CD1c-positive myeloid dendritic cell (primary cell): ENCODE measurements at regions not wholly inside any gene's neighbourhood (a gene's known extent, or its start where the extent isn't known, plus 50 kb on each side); places are given as distances from the start of the nearest gene placed in this dataset.

Source experiments
- DNase-seq: peaks from one replicate; pipeline ENCODE4 v3.0.0-alpha.2; 2016; ENCODE audit errors: extremely low spot score

- DNase-seq = no peak
Measured at GRCh38 chr20:61121661-61122060, 130.4 kb upstream of the CDH4 start.

GRCh38 chr20:61123286-61123685 lies 128.8 kb upstream of the CDH4 start:
- DNase-seq = no peak

GRCh38 chr20:61123751-61124368 lies 128.2 kb upstream of the CDH4 start:
- DNase-seq = no peak

DNA sequence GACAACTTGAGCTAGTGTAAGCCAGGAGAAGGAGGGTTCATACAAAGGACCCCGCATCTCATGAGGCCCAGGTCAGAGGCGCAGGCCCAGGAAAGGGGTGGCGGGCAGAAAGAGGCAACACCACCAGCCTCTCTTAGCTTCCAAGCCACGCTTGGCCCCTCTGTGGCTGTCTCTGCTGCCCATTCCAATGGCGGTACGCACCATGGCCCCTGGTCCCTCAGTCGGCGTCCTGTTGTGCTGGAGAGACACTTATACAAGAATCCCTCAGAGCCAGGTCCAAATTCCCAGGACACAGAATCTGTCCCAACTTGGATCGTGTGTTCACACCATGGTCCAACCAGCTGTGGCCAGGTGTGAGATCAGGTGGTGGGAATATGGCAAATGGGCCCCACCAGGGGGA lies 127.0 kb upstream of the CDH4 start:
- no peak for DNase-seq

DNA sequence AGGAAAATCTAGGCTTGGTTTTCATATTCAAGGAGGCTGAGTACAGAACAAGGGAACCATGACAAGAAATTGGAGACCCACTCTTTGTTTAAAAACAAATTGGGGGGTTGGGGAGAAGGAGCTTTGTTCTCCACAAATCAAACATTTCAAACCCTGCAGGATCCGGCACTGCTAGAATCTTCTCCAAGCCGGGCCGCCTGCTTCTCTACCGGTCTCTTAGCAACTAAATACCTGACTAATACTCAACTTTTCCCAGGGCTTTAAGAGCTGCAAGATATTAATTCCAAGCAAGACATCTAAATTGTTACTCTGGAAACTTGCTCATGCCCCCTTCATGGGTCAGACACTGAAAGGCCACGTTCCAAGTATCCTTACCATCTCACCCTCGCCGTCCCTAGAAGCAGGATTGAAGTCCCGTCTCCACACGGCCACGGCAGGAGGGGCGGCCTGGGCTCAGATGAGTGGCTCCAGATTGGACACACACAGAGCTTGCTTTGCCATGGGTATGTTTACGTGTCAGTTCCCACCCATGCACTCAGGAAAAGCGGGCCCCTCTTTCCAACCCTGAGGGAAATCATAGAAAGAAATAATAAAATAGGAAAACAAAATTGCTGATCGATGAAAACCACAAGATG lies 126.4 kb upstream of the CDH4 start:
- DNase-seq = no peak

DNA sequence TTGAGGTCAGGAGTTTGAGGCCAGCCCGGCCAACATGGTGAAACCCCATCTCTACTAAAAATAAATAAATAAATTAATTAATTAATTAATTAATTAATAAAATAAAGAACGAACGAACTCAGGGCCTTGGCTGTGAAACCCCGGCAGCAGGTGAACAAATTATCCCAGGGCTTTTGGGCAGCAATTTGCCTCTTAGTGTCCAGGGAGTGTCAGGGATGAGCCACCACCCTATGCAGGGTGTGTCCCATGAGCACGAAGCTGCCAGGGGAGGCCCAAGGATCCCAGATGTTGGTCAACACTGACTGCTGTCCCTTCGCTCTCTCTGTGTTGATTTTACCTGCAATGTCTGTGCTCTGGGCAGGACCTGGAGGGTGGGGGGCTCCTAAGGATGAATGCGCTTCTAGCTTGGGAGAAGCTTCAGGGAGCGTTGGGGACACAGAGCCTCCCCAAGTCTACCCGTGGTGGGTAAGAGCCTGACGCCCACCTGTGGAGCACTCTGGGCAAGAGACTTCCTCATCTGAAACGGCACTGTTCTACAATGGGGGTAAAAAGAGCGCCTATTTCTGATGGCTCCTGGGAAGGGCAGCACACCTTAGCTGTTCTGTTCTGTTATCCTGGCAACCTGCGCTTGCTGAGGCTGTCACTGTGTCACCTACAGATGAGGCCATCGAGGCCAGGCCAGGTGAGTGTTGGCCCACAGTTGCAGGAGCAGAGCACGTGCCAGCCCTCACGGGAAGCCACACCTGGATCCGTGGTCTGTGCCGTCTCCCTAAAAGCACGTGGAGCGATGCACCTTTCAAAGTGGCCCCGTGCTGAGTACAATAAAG lies 125.5 kb upstream of the CDH4 start:
- DNase-seq = no peak

- DNase-seq = no peak
Measured at GRCh38 chr20:61127311-61128039, 124.6 kb upstream of the CDH4 start.

GRCh38 chr20:61128701-61129269 lies 123.3 kb upstream of the CDH4 start:
- no peak for DNase-seq

DNA sequence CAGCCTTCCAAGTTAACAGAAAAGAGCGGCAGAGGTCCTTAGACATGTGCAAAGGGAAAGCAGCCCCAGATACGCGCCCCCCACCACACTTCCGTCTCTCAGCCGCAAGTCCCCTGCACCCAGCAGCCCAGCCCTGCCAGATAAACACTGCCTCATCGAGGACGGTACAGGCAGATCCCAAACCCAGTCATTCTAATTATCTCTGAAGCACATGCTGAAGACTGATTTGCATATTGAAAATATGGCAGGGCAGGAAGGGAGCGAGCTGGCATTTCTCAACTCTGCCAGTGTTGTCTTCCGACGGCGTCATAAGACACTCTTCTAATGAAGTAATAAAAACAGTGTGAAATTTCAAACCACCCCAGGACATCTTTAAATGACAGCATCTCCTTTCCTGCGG lies 122.8 kb upstream of the CDH4 start:
- no peak for DNase-seq

- no peak for DNase-seq
Measured at GRCh38 chr20:61130156-61130555, 121.9 kb upstream of the CDH4 start.

- no peak for DNase-seq
Measured at GRCh38 chr20:61131944-61132343, 120.1 kb upstream of the CDH4 start.

GRCh38 chr20:61133611-61134010 lies 118.5 kb upstream of the CDH4 start:
- DNase-seq = no peak

DNA sequence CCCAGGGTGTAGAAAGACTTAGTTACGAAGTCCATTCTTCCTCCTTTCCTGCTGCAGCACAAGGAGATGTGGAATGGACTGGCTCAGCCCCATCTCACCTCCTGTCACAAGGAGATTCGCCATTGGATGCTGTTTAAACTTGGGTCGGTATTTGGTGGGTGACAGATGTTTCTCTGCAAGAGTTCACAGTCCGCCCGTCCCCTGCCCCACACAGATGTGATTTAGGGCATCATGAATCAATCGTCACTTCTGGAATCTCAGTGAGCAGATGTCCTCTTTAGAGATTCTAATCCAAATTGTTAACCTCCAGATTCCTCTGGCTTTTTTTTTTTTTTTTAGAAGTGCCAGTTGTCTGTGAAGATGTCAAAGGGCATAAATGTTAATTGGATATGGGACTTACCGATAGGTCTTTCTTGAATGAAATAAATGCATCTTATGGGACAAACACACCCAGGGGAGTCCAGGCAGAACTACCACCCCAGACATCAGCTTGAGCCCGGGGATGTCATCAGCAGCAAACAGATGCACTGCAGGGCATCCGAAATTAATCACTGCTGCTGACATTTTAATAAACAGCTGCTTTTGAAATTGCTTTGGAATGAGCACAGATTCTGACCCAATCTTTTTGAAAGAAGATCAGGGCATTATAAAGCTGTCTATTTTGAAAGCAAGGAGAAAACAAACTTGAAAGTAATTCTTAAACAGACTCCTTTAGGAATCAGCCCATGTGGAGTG lies 117.6 kb upstream of the CDH4 start:
- DNase-seq = no peak

DNA sequence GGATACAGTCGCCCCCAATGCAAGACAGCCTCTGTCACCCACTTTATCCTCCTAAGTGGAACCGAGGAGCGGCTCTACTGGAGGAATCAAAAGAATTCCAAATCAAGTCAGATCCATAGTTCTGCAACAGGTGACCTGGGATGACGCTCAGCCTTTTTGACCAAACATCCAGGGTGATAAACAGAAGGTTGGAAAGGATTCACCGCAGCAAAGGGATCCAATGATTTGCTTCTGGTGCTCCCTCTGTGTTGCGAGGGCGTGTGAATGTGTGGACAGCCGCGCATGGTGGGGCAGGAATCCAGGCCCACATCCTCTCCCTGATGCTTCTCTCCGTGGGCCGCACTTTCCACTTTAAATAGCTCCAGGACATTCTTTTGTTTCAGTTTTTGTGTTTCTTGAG lies 116.8 kb upstream of the CDH4 start:
- DNase-seq = no peak

DNA sequence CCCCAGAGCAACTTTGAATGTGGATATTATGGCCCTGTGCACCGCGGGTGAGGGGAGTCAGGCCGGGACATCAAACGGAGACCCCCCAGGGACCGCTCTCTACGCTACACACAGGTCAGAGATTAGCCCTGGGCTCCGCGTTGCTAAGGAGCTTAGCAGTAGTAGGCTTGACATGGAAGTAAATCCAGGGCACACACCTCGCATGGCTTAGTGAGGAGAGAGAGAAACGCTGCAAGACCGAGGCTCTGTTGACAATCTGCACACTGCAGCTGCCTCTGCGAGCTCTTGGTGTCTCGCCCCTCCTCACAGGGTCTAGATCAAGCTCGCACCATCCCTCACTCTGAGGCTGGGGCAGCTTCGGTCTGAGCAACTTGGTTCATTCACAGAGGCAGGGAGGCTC lies 116.1 kb upstream of the CDH4 start:
- no peak for DNase-seq

DNA sequence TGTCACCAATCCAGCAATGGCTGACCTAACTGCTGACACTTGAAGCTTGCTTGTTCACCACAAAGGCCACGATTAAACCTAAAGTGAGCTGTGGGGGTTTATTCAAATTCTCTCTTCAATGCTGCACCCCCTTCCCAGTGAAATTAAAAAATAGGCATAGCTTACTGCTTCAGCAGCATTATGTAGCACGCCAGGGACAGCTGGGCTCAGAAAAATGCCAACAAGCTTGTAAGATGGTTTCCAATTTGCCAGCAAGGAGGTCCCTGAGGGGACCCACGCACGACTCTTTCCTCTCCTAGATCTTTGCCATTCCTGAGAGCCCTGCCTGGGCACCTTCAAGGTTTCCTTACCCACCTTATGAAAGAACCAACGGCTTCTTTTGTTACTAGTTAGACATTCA lies 113.5 kb upstream of the CDH4 start:
- DNase-seq = no peak

- DNase-seq = no peak
Measured at GRCh38 chr20:61139031-61139430, 113.0 kb upstream of the CDH4 start.

DNA sequence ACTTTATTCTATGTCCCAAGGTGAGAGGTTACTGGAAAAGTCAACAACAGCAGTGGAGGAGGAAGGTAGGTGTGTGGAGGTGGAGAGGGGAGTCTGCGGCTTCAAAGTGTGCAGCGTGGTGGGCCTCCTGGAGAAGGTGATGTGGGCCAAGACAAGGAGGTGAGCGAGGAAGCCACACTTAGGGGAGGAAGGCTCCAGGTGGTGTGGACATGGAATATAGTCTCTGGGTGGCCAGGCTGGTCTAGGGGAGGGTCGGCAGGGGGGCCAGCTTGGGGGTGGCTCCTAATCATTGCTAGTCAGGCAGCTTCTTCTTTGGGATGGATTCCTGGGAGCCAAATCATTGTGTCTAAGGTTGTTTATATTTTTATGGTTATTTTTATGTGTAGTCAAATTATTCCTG lies 111.5 kb upstream of the CDH4 start:
- DNase-seq = no peak

DNA sequence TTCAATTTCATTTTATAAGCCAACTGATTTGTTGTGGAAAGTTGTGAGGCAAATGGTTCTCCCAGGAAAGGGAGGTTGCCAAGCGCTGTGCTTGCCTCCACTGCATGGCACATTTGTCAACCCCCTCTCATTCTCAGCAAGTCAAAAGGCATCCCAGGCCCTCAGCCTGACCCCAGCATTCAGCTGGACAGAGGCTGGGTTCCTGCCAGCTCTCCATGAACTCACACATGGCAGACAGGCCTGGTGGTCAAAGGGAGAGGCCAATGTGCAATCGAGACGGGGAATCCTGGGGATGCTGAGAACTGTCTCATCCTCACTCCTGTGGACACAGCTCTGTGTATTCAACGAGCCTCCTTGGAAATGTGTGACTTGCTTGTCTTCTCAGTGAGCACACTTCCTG lies 106.0 kb upstream of the CDH4 start:
- no peak for DNase-seq

DNA sequence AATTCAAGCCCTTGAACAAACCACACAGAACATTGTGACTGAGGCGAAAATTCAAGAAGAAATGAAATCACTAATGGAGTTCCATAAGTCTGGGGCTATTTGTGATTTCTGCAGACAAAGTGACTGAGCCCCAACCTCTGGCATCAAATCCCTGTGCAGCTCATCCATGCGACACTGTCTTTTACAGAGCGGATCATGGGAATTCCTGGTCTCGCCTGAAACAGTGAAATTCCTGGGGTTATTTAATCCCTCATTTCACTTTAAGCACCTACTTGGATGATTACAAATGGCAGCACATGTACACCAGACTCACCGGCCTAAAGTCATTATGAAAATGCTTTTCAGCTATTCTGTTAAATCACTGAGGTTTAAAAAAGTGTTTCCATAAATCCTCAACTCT lies 102.4 kb upstream of the CDH4 start:
- no peak for DNase-seq

DNA sequence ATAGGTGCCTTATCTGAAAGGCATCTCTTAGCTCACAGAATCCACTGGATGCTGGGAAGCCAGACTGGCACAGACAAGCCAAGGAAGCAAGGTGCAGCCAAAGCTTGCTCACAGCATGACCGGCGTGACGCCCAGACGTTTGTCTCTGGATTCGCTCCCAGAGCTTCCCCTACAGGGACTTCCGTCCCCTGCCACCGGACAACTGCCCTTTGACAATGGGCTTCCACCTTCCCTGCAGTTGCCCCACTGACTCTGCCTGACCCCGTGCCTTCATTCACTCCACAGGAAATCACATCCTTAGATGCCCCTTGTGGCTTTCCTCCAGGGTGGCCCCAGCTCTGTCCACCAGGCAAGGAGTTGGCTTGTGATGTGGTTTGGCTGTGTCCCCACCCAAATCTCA lies 94.8 kb upstream of the CDH4 start:
- DNase-seq = no peak
